ENCODE measurements at regions not wholly inside any gene's neighbourhood (a gene's known extent, or its start where the extent isn't known, plus 50 kb on each side); places are given as distances from the start of the nearest gene placed in this dataset.
A peak's percentile ranks its signal among the peaks of the same experiment; 100 is the strongest.

GRCh38 chr13:67554286-67554685, 324.1 kb upstream of the PCDH9 start:
- H3K4me3 ChIP-seq (replicated peaks; ENCODE audit: low read depth, low read length), result no peak overlapping the region
- no peak for TF ChIP-seq CTCF (IDR thresholded peaks at IDR 0.05; ENCODE audit: low read length, missing control alignments)
- DNase-seq (ENCODE audit: low read depth), result no peak

- no peak for TF ChIP-seq CTCF (IDR thresholded peaks at IDR 0.05; ENCODE audit: low read length, missing control alignments)
- DNase-seq (ENCODE audit: low read depth), result peak; percentile 28
- H3K4me3 ChIP-seq (replicated peaks; ENCODE audit: low read depth, low read length), result no peak overlapping the region
Observed at GRCh38 chr13:67549331-67549730, 319.2 kb upstream of the PCDH9 start.

GRCh38 chr13:67538906-67539305, 308.8 kb upstream of the PCDH9 start:
- no peak for DNase-seq (ENCODE audit: low read depth)
- H3K4me3 ChIP-seq (replicated peaks; ENCODE audit: low read depth, low read length), result no peak overlapping the region
- TF ChIP-seq CTCF (IDR thresholded peaks at IDR 0.05; ENCODE audit: low read length, missing control alignments), result no peak

GRCh38 chr13:67520886-67521285, 290.8 kb upstream of the PCDH9 start:
- no peak for TF ChIP-seq CTCF (IDR thresholded peaks at IDR 0.05; ENCODE audit: low read length, missing control alignments)
- no peak for DNase-seq (ENCODE audit: low read depth)
- no peak overlapping the region for H3K4me3 ChIP-seq (replicated peaks; ENCODE audit: low read depth, low read length)

GRCh38 chr13:67519356-67519755, 289.2 kb upstream of the PCDH9 start:
- TF ChIP-seq CTCF (IDR thresholded peaks at IDR 0.05; ENCODE audit: low read length, missing control alignments), result no peak
- no peak for DNase-seq (ENCODE audit: low read depth)
- no peak overlapping the region for H3K4me3 ChIP-seq (replicated peaks; ENCODE audit: low read depth, low read length)

- no peak for TF ChIP-seq CTCF (IDR thresholded peaks at IDR 0.05; ENCODE audit: low read length, missing control alignments)
- DNase-seq (ENCODE audit: low read depth), result no peak
- H3K4me3 ChIP-seq (replicated peaks; ENCODE audit: low read depth, low read length), result no peak overlapping the region
Observed at GRCh38 chr13:67518785-67519184, 288.6 kb upstream of the PCDH9 start.

GRCh38 chr13:67515895-67516294, 285.8 kb upstream of the PCDH9 start:
- H3K4me3 ChIP-seq (replicated peaks; ENCODE audit: low read depth, low read length), result no peak overlapping the region
- peak; percentile 15 for DNase-seq (ENCODE audit: low read depth)
- no peak for TF ChIP-seq CTCF (IDR thresholded peaks at IDR 0.05; ENCODE audit: low read length, missing control alignments)
